ENCODE measurements at regions not wholly inside any gene's neighbourhood (a gene's known extent, or its start where the extent isn't known, plus 50 kb on each side); places are given as distances from the start of the nearest gene placed in this dataset.
"Not testable (repeated sequence)": the region's sequence is repeated elsewhere in the genome, so short reads cannot be mapped to it uniquely, and the experiment has no call there.

DNA sequence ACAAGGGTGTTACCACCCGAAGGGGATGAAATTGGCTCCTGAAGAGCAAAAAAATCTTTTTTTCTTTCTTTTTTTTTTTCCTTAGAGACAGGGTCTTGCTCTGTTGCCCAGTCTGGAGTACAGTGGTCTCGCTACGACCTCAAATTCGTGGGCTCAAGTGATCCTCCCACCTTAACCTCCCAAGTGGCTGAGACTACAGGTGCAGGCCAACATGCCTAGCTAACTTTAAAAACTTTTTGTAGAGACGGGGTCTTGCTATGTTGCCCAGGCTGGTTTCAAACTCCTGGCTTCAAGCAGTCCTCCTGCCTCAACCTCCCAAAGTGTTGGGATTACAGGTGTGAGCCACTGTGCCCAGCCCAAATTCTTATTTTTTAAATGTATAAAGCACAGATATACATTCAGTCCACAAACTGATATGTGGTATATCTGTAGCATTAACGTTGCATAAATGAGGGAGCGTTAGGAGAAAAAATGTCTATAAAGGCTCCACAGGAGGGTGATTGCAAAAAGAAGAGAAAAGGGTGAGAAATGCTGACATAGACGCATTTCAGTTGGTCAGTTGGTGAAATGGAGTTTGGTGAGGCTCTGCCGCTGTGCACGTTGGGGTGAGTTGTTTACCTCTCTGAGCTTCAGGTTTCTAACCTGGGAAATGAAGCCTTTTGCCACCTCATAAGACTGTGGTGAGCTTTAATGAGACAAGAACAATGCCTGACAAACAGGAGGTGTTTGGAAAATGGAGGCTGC lies 100.7 kb upstream of the PODXL start:
- DNase-seq, result no peak

DNA sequence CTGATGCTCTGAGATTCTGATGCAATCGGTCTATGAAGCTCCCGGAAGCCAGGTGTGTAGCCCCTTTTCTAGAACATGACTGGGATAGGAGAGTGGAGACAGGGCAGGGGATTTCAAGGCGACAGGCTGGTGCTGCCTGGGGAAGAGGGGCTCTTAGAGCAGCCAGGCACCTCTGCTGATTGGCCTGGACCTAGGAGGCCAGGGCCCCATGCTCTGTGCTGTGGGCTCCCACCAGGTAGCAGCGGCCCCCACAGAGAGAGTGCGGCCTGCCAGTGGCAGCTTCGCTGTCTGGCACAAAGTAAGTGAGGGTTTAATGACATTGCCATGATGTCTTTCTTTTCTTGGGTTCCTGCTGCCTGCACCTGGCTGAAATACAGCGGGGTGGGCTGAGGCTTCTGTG lies 99.4 kb upstream of the PODXL start:
- no peak for DNase-seq

DNA sequence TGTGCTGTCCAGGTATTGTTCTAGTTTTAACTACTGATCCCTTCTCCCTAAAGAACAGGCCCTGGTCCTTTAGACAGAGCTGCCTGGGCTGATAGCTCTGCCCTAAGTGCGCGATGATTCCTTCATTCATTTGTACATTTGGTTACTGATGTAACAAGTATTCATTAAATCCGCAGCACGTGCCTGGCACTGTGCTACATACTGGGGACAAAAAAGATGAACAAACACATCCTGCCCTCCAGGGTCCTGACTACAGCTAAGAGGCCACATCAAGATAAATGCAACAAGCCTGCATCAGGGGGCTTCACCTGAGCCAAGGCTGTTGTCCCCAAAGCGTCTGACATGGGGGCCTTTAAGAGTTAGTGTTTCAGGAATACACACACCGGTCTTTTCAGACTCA lies 99.0 kb upstream of the PODXL start:
- DNase-seq, result no peak

DNA sequence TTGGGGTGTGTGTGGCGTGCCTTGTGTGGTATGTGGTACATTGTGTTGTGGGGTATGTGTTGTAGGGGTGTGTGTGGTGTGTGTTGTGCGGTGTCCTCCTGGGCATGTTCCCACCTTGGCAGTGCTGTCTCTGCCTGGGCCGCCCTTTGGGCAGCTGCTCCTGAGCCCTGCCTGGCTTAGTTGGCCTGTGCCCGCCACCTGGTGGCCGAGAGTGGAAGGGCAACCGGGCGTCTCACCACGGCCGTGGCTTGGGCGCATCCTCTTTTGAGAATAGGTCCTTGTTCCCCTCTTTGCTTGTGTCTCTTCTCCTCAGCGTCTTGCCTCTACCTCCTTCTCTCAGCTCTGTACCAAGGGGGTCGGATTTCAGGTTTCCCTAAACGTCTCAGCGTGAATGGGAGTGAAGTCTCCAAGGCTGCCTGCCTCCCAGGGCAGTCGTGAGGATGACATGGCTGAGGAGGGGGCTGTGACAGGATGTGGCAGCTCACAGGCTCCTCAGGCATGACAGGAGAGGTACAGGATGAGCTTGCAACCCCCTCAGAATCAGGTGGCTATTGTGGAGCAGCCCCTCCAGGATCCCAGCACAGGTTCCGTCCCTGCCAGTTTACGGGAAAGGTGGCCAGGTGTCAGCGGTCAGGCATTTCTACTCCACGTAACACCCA lies 98.4 kb upstream of the PODXL start:
- DNase-seq, result peak; percentile 23 to 52

DNA sequence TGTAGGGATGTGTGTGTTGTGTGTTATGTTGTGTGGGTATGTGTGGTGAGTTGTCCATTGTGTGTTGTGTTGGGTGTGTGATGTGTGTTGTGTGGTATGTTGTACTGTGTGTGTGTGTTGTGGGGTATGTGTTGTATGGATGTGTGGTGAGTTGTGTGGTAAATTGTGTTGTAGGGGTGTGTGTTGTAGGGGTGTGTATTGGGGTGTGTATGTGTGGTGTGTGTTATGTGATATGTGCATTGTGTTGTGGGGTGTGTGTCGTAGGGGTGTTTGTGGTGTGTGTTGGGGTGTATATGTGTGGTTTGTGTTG lies 97.8 kb upstream of the PODXL start:
- DNase-seq, result no peak

DNA sequence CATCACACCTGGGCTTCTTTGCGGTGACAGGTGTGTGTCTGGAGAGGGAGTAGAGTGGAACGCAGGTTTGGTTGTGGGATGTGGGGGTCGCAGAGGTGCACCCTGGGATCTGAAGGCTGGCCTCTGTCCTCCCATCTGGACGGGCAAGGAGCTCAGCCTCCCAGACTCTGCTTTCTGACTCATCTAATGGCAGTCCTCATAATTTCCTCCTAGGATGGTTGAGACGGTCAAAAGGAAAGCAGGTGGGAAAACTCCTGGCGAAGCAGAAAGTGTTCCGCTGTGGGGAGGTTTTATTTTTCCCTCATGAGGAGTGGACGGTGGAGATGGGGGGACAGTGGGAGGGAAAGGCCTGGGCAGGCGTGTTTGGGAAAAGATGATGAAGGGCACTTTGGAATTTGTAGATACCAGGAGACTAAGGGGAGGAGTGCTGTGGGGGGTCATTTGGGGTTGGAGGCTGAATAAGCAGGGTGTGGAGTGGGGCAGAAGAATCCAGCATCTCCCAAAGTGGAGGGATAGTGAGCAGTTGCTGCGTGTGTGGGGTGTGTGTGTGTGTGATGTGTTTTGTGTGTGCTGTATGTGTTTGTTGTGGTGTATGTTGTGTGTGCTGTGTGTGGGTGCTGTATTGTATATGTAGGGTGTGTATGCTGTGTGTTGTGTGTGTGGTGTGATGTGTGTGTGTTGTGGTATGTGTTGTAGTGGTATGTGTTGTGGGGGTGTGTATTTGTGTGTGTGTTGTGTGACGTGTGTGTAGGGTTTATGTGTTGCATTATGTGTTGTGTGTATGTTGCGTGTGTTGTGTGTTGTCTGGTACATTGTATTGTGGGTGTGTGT lies 97.2 kb upstream of the PODXL start:
- DNase-seq, result no peak

DNA sequence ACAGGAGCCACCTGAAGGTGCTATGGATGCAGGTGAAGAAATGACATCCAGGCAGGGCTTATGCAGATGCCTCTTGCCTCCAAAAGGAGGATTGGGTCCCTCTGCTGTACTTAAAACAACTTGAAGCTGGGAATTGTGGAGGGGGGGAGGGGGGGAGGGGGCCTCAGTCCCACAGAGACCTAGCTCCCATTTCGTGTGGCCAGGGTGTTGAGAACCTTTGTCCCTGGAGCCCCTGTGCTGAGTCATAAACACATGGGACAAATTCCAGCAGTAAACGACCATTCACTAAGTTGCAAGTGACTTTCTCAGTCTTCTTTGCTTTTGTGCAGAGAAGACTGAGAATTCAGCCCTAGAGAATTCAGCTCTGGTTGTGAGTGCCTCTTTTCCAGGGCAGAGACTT lies 96.5 kb upstream of the PODXL start:
- DNase-seq, result no peak

DNA sequence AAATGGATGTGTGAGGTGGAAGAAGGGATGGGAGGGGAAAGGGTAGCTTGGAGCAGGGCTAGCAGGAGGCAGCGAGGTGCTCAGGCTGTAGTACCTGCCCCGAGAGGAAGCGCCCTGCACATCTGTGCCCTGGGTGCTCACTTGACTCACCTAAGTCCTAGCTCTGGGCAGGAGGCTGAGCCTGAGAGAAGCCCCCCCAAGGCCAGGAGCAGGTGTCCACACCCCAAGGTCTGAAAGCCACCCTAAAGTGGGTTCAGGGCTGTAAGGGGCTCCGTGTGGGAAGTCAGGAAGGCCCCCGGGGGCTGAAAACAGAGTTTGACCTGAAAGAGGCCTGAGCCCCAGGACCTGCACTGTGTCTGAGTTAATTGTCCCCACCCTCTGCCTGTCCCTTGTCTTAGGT lies 95.8 kb upstream of the PODXL start:
- DNase-seq, result no peak

DNA sequence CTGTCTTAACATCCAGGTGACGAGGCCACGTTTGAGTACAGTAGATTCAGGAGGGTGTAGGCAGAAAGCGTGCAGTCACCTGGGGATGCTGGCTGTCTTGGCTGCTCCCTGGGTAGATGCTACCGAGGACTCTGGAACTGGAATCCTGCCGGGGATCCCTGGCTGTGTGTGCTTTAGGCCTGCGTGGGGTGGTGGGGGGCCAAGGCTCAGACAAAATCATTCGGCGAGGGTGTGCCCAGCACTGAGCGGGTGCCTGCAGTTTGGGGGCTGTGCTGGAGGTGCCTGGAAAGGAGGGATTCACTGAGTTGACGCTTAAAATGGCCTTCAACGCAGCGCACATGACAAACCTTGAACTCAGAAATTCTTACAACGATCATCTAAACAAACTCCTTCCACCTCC lies 93.5 kb upstream of the PODXL start:
- DNase-seq, result no peak

DNA sequence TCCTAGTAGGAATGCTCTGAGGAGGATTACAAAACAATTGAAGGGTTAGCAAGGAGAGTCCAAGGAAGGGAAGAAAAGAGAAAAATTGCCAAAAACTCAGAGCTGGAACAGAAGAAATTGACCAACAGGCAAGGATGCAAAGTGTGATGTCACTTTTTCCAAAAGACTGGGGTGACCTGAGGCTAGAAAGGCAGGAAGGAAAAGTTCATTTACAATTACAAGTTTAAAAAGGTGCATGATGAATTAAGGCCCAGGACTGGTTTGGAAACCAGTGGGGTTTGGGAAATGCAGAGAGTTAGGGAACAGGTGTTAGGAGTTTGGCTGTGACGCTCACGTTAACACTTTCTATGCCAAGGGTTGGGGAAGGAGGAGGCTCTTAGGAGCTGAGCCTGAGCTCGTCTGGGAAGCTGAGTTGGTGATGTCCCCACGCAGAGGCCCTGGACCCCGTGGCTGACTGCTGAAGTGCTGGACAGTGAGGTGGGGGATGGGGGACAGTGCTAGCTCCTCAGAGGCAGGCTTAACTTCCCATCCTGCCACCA lies 92.6 kb upstream of the PODXL start:
- DNase-seq, result no peak

DNA sequence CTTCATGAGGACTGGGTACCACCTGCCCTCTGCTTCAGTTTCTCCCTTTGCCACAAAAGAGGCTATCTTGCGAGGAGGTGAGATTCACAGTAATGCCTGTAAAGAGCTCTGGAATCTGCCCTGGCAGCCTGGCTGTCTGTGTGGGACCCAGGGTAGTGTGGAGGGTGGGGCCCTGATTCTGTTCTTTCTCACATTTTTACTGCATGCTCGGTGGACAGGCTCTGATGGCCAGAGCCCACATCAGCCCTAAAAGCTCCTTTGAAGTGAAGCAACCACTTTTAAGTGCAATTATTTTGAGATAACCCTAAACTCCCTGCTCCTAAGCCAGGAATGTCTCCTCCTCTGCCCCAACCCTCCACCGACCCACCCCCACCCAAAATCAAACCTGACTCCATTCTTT lies 92.1 kb upstream of the PODXL start:
- DNase-seq, result no peak

DNA sequence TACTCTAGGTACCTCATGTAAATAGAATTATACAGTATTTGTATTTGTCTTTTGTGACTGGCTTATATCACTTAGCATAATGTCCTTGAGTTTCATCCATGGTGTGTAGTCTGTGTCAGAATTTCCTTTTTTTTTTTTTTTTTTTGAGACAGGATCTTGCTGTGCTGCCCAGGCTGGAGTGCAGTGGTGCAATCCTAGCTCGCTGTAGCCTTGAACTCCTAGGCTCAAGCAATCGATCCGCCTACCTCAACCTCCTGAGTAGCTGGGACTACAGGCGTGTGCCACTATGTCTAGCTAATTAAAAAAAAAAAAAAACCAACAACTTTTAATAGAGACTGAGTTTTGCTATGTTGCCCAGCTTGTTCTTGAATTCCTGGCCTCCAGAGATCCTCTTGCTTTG lies 89.8 kb upstream of the PODXL start:
- DNase-seq, result no peak

DNA sequence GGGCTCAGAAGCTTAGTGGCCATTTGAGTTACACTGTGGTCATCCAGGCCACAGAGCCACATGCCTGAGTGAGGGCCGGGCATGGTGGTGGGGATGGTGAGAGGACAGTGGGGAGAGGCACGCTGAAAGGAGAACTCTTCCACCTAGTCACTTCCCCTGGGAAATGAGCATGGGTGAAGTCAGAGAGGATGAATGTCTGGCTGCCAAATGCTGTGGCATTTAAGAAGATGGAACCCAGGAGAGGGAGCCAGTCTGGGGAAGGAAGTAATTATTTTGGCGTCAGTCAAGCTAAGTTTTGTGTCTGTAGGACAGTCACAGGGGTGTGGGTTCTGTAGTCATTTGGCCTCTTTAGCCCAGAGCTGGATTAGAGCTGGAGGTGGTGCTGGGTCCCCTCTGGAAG lies 86.0 kb upstream of the PODXL start:
- no peak for DNase-seq

DNA sequence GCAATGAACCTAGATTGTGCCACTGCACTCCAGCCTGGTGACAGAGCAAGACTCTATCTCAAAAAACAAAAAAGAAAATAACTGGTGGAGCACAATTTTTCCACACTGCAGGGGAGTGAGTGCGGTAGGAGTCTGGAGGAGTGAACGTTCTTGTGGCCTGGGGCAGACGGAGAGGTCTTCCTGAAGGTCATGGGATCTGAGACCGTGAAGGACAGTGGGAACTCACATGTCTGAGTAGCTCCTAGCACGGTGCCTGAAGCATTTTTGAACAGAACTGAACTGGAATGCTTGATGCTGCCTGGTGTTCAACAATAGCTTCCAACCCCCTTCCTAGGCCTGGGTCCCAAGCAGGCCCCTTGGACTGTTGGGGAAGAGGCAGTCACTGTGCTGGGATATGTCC lies 84.3 kb upstream of the PODXL start:
- DNase-seq, result no peak

DNA sequence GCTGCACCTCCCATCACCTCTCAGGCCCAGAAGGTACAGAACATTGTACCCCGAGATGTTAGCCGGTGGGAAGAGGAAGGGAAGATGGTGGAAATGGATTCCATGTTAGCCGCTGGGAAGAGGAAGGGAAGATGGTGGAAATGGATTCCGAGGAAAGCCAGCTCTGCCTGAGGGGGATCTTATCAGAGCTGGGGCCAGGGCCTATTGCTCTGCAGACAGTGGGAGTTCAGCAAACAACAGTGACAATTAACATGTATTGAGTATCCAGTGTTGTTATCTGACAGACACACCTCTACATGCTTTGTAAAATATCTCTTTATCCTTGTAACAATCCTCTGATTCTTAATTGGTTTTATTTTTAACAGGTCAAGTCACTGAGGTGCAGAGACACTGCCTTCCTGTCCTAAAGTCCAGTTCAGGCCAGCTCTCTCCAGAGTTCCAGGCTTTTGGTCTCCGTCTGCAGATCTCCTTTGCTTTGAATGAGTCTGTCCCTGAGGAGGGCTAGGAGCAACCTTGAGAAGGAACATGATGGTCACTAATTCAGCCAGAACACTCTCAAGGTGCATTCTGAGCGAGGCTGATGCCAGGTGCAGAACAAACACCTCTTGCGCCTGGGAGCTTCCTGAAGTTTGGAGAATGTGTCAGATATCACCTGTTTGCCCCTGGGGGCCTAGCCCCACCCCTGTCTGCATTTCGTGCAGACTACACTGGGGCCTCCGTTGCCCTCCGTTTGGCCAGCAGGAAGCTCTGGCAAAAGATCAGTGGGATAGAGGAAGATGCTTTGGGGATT lies 82.4 kb upstream of the PODXL start:
- no peak for DNase-seq

DNA sequence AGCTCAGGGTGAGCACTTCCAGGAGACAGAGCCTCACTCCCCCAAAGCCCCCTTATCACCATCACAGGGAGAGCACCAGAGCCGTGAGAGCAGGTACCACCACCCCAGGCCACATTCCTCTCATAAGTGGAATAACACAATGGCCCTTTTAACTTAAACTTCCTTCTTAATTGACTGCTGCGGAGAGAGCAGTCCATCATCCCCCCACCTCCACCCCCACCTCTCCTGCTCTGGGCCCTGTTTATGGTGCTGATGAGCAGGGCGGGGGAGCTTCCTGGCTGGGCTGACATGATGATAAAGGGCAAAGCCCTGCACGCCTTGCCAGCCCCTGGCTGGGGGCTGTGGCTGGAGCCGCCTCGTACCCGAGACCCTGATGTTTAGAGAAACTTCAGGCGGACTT lies 81.4 kb upstream of the PODXL start:
- DNase-seq, result no peak

DNA sequence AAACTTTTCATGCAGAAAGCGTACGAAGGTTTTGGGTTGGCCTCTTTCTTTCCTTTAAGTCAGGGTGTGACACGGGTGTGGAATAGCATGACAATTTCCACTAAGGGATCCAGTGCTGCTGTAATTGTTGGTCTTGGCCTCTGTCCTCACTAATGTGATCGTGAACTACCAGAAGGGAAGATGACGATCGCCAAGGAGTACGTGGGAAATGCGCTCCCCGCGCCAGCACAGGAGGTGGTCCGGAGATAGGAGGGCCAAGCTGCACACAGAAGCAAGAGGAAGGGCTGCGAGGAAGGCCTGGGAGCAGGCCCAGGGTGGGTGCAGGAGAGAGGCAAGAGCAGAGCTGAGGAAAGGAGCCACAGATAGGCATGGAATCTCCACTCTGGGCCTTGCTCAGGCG lies 79.7 kb upstream of the PODXL start:
- DNase-seq, result no peak

DNA sequence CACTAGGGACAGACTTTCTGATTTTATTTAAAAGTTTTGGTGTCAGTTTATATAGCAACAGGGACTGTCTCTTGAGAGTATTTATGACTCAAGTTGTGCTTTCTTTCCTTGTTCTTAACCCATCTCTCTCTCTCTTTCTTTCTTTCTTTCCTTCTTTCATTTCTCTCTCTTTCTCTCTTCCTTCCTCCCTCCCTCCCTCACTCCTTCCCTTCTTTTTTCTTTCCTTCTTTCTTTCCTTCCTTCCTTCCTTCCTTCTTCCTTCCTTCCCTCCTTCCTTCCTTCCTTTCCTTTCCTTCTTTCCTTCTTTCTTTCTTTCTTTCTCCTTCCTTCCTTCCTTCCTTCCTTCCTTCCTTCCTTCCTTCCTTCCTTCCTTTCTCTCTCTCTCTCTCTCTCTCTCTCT lies 77.8 kb upstream of the PODXL start:
- DNase-seq, result not testable (repeated sequence)

DNA sequence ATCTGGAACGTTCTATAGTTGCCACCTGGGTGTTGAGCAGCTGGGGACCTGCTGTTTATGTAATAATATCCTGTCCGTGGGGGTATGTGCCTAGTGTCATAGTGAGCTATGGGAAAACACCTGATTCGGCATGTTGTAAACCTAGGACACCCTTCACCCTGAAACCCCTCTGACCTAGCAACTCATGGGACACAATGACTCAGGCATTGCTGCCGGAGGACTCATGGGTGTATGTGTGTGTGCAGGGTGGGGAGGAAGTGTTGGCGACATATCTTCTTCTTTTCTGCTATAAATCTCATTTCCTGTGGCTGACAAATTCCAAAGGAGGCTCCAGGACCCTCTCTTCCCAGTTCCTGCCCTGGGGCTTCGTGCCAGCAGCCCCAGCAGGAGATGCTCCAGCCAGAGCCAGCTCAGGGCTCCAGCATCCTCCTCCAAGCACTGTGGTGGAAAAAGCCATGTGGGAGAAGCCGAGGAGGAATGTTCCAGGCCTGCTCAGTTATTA lies 77.0 kb upstream of the PODXL start:
- DNase-seq, result no peak

DNA sequence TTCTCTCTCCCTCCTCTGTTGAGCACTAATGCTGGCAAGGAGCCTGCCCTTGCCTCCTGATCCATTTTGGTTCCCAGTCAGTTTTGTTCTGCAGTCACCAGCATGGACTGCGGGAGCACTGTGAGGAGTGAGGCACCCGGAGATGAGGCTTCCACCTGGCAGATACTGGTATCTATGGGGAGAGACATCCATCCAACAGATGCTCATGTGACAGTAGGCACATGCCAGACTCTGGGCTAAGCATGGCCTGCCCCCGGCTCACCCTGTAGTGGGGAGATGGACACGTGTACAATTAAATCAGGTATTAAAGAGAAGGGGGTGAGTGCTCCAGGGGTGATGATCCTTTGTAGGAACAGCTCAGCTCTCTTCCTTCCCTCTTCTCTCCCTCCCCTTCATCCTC lies 74.0 kb upstream of the PODXL start:
- no peak for DNase-seq

DNA sequence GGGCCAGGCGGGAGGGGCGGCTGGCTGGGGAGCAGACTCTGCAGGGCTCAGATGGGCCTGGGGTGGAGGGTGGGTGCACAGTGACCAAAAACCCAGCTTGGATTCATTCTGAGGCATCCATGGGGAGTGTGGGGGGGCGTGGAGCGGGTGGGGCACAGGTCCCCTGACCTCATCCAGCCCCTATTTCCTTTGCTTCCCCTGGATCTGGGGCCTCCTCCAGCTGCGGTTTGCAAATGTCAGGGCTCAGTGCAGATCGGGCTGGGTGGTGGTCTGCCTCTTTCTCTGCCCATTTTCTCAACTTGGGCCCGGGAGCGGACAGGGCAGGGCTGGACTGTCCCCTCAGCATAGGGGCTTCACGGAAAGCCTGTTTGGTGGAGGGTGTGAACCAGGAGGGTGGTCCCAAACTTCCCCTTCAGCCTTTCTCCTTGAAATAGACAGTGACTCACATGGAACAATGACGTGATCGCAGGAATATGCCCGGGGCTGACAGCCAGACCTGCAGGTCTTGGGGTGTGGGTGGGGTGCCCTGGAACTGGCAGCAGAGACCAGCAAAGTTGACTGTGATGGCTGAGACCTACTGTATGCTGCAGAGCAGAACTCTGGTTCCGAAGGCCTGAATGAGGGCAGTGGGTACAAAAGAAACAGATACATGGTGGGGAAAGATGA lies 72.9 kb upstream of the PODXL start:
- no peak for DNase-seq

DNA sequence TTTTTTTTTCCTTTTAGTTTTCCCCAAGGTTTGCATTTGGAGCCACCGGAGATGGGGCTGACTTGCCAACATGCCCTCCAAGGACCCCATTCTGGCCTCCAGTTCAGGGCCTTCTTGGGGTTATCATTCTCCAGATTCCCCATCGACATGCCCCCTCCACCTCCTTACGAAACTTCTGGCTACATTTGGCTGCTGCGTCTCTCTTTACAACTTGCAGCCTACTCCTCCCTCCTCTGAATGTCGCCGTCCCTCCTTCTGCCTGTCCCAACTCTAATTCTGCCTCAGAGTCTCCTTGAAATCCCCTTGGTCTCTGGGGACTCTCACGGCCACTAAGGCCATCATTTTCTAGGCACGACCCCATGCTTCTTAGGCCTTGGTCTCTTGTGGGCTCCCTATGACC lies 72.2 kb upstream of the PODXL start:
- no peak for DNase-seq

Data from AML-193 (cell line).